ENCODE measurements at regions not wholly inside any gene's neighbourhood (a gene's known extent, or its start where the extent isn't known, plus 50 kb on each side); places are given as distances from the start of the nearest gene placed in this dataset.
"Not testable (repeated sequence)": the region's sequence is repeated elsewhere in the genome, so short reads cannot be mapped to it uniquely, and the experiment has no call there.

- H3K9me3 ChIP-seq (ENCODE audit: insufficient read depth, low read depth, low read length), result no peaks in the 10 kb centered on the region
- H3K4me1 ChIP-seq (ENCODE audit: insufficient read depth, low read length), result peaks cover 11% of the 10 kb centered on the region; the same call in 1 of the 2 replicates
- WGBS, result 88% methylated on average over 1 of the region's 1 CpG
- H3K27ac ChIP-seq (ENCODE audit: low read depth, low read length), result no peak overlapping the region
- no peaks in the 10 kb centered on the region for H3K27me3 ChIP-seq (ENCODE audit: insufficient read depth, low read length)
- H3K4me3 ChIP-seq (ENCODE audit: low read length), result no peak overlapping the region
- peaks cover 37% of the 10 kb centered on the region for H3K36me3 ChIP-seq (ENCODE audit: insufficient read depth, low read length)
- H3K9ac ChIP-seq (ENCODE audit: low read depth, low read length), result no peak overlapping the region
Measured at GRCh38 chrX:45815441-45815840, 614.8 kb upstream of the DIPK2B start.

GRCh38 chrX:45811326-45811725 lies 610.6 kb upstream of the DIPK2B start:
- Histone ChIP-seq H3K36me3 (ENCODE audit: insufficient read depth, low read length) (peaks cover 29% of the 10 kb centered on the region; the same call in 1 of the 2 replicates), H3K27me3 (ENCODE audit: insufficient read depth, low read length) (no peaks in the 10 kb centered on the region), H3K4me3 (ENCODE audit: low read length) (no peak overlapping the region), H3K9ac (ENCODE audit: low read depth, low read length) (no peak overlapping the region), H3K27ac (ENCODE audit: low read depth, low read length) (no peak overlapping the region), H3K4me1 (ENCODE audit: insufficient read depth, low read length) (peaks cover 47% of the 10 kb centered on the region), H3K9me3 (ENCODE audit: insufficient read depth, low read depth, low read length) (no peaks in the 10 kb centered on the region)
- WGBS, result 86% methylated on average over 4 of the region's 6 CpGs

GRCh38 chrX:45807572-45808425 lies 607.1 kb upstream of the DIPK2B start:
- Histone ChIP-seq H3K36me3 (ENCODE audit: insufficient read depth, low read length) (peaks cover 24% of the 10 kb centered on the region; the same call in 1 of the 2 replicates), H3K9ac (ENCODE audit: low read depth, low read length) (0 out of 2 replicates have a peak overlapping the region, but pooled peaks have one; percentile 38), H3K27me3 (ENCODE audit: insufficient read depth, low read length) (no peaks in the 10 kb centered on the region), H3K9me3 (ENCODE audit: insufficient read depth, low read depth, low read length) (no peaks in the 10 kb centered on the region), H3K27ac (ENCODE audit: low read depth, low read length) (peak overlapping the region; percentile 59), H3K4me3 (ENCODE audit: low read length) (no peak overlapping the region), H3K4me1 (ENCODE audit: insufficient read depth, low read length) (peaks cover 67% of the 10 kb centered on the region)
- 82% methylated on average over 9 of the region's 12 CpGs for WGBS

- Histone ChIP-seq H3K4me1 (ENCODE audit: insufficient read depth, low read length) (peaks cover 75% of the 10 kb centered on the region), H3K9me3 (ENCODE audit: insufficient read depth, low read depth, low read length) (no peaks in the 10 kb centered on the region), H3K27ac (ENCODE audit: low read depth, low read length) (peak overlapping the region; percentile 46; the same call in 1 of the 2 replicates), H3K36me3 (ENCODE audit: insufficient read depth, low read length) (peaks cover 20% of the 10 kb centered on the region; the same call in 1 of the 2 replicates), H3K9ac (ENCODE audit: low read depth, low read length) (no peak overlapping the region), H3K4me3 (ENCODE audit: low read length) (no peak overlapping the region), H3K27me3 (ENCODE audit: insufficient read depth, low read length) (no peaks in the 10 kb centered on the region)
- 82% methylated on average over 10 of the region's 10 CpGs for WGBS
Measured at GRCh38 chrX:45806410-45807121, 605.9 kb upstream of the DIPK2B start.

- Histone ChIP-seq H3K36me3 (ENCODE audit: insufficient read depth, low read length) (peaks cover 20% of the 10 kb centered on the region), H3K9ac (ENCODE audit: low read depth, low read length) (no peak overlapping the region), H3K27me3 (ENCODE audit: insufficient read depth, low read length) (no peaks in the 10 kb centered on the region), H3K4me3 (ENCODE audit: low read length) (no peak overlapping the region), H3K9me3 (ENCODE audit: insufficient read depth, low read depth, low read length) (no peaks in the 10 kb centered on the region), H3K27ac (ENCODE audit: low read depth, low read length) (no peak overlapping the region), H3K4me1 (ENCODE audit: insufficient read depth, low read length) (peaks cover 71% of the 10 kb centered on the region)
- WGBS, result 94% methylated on average over 3 of the region's 3 CpGs
Measured at GRCh38 chrX:45804276-45804675, 603.6 kb upstream of the DIPK2B start.

GRCh38 chrX:45803383-45803921 lies 602.8 kb upstream of the DIPK2B start:
- H3K4me3 ChIP-seq (ENCODE audit: low read length), result no peak overlapping the region
- 51% methylated on average over 4 of the region's 4 CpGs for WGBS
- H3K27me3 ChIP-seq (ENCODE audit: insufficient read depth, low read length), result no peaks in the 10 kb centered on the region
- H3K4me1 ChIP-seq (ENCODE audit: insufficient read depth, low read length), result peaks cover 71% of the 10 kb centered on the region
- H3K36me3 ChIP-seq (ENCODE audit: insufficient read depth, low read length), result peaks cover 22% of the 10 kb centered on the region
- no peak overlapping the region for H3K9ac ChIP-seq (ENCODE audit: low read depth, low read length)
- peak overlapping the region; percentile 58 for H3K27ac ChIP-seq (ENCODE audit: low read depth, low read length)
- H3K9me3 ChIP-seq (ENCODE audit: insufficient read depth, low read depth, low read length), result no peaks in the 10 kb centered on the region

GRCh38 chrX:45801554-45801953 lies 600.9 kb upstream of the DIPK2B start:
- Histone ChIP-seq H3K27me3 (ENCODE audit: insufficient read depth, low read length) (no peaks in the 10 kb centered on the region), H3K4me1 (ENCODE audit: insufficient read depth, low read length) (peaks cover 55% of the 10 kb centered on the region), H3K27ac (ENCODE audit: low read depth, low read length) (no peak overlapping the region), H3K36me3 (ENCODE audit: insufficient read depth, low read length) (peaks cover 26% of the 10 kb centered on the region), H3K9ac (ENCODE audit: low read depth, low read length) (no peak overlapping the region), H3K9me3 (ENCODE audit: insufficient read depth, low read depth, low read length) (no peaks in the 10 kb centered on the region), H3K4me3 (ENCODE audit: low read length) (no peak overlapping the region)
- WGBS, result 84% methylated on average over 2 of the region's 6 CpGs

GRCh38 chrX:45800746-45801453 lies 600.2 kb upstream of the DIPK2B start:
- not testable (repeated sequence) for H3K27me3 ChIP-seq (ENCODE audit: insufficient read depth, low read length); H3K9ac ChIP-seq (ENCODE audit: low read depth, low read length); H3K9me3 ChIP-seq (ENCODE audit: insufficient read depth, low read depth, low read length); H3K27ac ChIP-seq (ENCODE audit: low read depth, low read length); H3K4me3 ChIP-seq (ENCODE audit: low read length)
- H3K36me3 ChIP-seq (ENCODE audit: insufficient read depth, low read length), result peaks cover 26% of the 10 kb centered on the region
- H3K4me1 ChIP-seq (ENCODE audit: insufficient read depth, low read length), result peaks cover 53% of the 10 kb centered on the region
- WGBS, result 67% methylated on average over 12 of the region's 16 CpGs

- 90% methylated on average over 3 of the region's 6 CpGs for WGBS
- H3K27me3 ChIP-seq (ENCODE audit: insufficient read depth, low read length), result no peaks in the 10 kb centered on the region
- H3K9me3 ChIP-seq (ENCODE audit: insufficient read depth, low read depth, low read length), result no peaks in the 10 kb centered on the region
- H3K27ac ChIP-seq (ENCODE audit: low read depth, low read length), result no peak overlapping the region
- H3K4me3 ChIP-seq (ENCODE audit: low read length), result no peak overlapping the region
- H3K4me1 ChIP-seq (ENCODE audit: insufficient read depth, low read length), result peaks cover 50% of the 10 kb centered on the region
- no peak overlapping the region for H3K9ac ChIP-seq (ENCODE audit: low read depth, low read length)
- H3K36me3 ChIP-seq (ENCODE audit: insufficient read depth, low read length), result peaks cover 34% of the 10 kb centered on the region
Measured at GRCh38 chrX:45799576-45799975, 598.9 kb upstream of the DIPK2B start.

GRCh38 chrX:45795546-45795945 lies 594.9 kb upstream of the DIPK2B start:
- Histone ChIP-seq H3K9me3 (ENCODE audit: insufficient read depth, low read depth, low read length) (no peaks in the 10 kb centered on the region), H3K9ac (ENCODE audit: low read depth, low read length) (no peak overlapping the region), H3K36me3 (ENCODE audit: insufficient read depth, low read length) (peaks cover 43% of the 10 kb centered on the region), H3K4me3 (ENCODE audit: low read length) (no peak overlapping the region), H3K27ac (ENCODE audit: low read depth, low read length) (no peak overlapping the region), H3K27me3 (ENCODE audit: insufficient read depth, low read length) (no peaks in the 10 kb centered on the region), H3K4me1 (ENCODE audit: insufficient read depth, low read length) (peaks cover 30% of the 10 kb centered on the region)

- Histone ChIP-seq H3K27ac (ENCODE audit: low read depth, low read length) (no peak overlapping the region), H3K4me1 (ENCODE audit: insufficient read depth, low read length) (peaks cover 32% of the 10 kb centered on the region), H3K36me3 (ENCODE audit: insufficient read depth, low read length) (peaks cover 43% of the 10 kb centered on the region), H3K9me3 (ENCODE audit: insufficient read depth, low read depth, low read length) (no peaks in the 10 kb centered on the region), H3K4me3 (ENCODE audit: low read length) (no peak overlapping the region), H3K9ac (ENCODE audit: low read depth, low read length) (no peak overlapping the region), H3K27me3 (ENCODE audit: insufficient read depth, low read length) (no peaks in the 10 kb centered on the region)
- WGBS, result 100% methylated on average over 1 of the region's 1 CpG
Measured at GRCh38 chrX:45794995-45795337, 594.3 kb upstream of the DIPK2B start.

All from HUES64 (cell line).